NCI-H2081 (cell line): ENCODE measurements at regions not wholly inside any gene's neighbourhood (a gene's known extent, or its start where the extent isn't known, plus 50 kb on each side); places are given as distances from the start of the nearest gene placed in this dataset.

Experiments used
- DNase-seq, 2 experiments: peaks; one replicate each; lab custom pipeline; 2025; lab: John Stamatoyannopoulos, UW

DNA sequence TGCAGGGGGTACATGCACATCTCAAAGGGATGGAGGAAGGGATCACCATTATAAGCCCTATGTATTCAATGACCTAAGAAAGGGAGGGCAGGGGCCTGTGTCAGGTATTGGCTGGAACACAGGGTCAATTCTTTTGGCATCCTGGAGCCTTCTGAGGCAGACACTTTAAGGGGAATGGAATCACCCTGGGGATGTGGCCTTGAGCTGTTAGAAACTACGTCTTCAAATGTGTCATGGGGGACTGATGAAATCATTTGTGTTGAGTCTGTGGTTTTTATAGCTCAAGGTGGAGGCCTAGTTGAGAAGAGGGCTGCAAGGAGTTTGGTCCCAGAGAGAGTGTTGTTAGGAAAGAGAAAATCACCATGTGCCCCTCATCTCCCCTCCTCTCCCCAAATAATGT lies 206.1 kb upstream of the CELF2 start:
- no peak for DNase-seq

- DNase-seq = no peak
Observed at GRCh38 chr10:10813656-10814055, 204.0 kb upstream of the CELF2 start.

- no peak for DNase-seq
Observed at GRCh38 chr10:10814069-10814468, 203.6 kb upstream of the CELF2 start.

GRCh38 chr10:10816447-10816846 lies 201.2 kb upstream of the CELF2 start:
- no peak for DNase-seq

- no peak for DNase-seq
Observed at GRCh38 chr10:10817609-10818008, 200.1 kb upstream of the CELF2 start.

GRCh38 chr10:10818082-10818481 lies 199.6 kb upstream of the CELF2 start:
- no peak for DNase-seq

- no peak for DNase-seq
Observed at GRCh38 chr10:10819206-10819856, 198.3 kb upstream of the CELF2 start.

DNA sequence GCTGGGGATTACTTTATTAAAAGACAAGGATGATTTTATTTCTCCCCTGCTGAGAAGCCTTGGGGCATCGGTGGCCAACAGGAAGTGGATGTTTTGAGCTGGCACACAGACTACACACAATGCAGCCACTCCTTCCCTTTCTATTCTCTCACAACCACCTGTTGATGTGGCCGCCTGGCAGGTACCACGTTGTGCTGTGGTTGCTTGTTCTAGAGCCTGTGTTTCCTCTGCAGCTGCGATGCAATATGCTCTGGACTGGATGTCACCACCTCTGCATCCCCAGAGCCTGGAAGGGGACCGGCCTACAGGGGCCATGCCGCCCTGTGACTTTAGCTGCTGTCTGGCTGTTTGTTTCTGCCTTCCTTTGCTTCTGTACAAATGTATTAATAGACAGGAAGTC lies 195.7 kb upstream of the CELF2 start:
- DNase-seq = peak in 1 of 2 experiments; percentile 1

DNA sequence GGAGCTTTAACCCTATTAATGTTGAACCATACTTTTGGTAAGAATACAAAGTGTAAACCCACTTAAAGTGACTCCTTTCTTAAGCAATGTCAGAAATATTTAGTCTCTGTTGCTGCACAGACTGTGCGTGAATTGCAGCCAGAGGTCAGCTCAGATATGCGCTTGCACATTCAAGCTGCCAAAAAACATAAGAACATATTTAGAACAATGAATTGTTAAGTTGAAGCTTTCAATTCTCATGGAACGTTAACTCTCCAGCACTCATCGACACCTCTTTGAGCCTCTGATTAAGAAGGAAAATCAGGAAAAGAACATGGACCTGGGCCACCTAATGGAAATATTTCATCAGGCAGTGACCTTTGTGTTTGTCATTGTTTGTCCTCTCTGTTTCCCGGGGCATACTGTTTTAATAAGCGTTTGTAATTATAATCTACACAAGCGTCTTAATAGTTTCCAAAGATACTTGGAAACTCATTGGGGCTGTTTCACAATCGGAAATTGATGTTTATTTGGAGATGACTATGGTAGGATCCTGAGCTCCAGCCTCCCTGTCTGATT lies 193.0 kb upstream of the CELF2 start:
- no peak for DNase-seq

- DNase-seq = no peak
Observed at GRCh38 chr10:10826125-10826524, 191.5 kb upstream of the CELF2 start.

- no peak for DNase-seq
Observed at GRCh38 chr10:10828623-10829022, 189.0 kb upstream of the CELF2 start.

GRCh38 chr10:10829576-10829975 lies 188.1 kb upstream of the CELF2 start:
- no peak for DNase-seq

DNA sequence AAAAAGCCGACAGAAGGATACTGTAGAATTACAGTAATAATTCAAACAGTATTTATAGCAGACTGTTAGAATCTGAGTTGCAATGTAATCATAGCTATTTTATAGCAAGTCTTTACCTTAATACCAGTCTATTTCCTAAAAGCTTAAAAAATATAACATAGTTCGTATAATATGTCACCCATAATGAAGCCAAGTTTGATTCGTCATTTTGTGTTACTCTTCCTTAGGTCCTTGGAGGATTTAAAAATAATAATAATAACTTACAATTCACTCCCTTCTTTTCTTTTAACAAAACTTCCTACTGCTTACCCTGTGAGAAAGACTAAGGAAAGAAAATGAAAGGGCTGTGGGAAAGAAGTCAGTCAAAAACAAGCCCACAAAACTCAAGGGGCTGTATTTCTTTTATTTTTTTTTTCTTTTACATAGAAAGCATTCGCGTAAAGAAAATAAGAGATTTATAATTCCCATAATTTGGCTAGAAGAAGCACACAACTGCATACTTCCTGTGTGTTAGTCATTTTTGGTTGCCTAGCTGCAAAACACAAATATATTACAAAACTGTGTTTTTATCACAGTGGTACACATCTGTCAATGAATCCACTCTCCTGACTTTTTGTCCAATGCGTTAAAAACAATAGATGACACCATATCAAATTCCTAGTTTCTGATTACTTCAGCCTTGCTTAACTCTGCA lies 187.2 kb upstream of the CELF2 start:
- DNase-seq = no peak

DNA sequence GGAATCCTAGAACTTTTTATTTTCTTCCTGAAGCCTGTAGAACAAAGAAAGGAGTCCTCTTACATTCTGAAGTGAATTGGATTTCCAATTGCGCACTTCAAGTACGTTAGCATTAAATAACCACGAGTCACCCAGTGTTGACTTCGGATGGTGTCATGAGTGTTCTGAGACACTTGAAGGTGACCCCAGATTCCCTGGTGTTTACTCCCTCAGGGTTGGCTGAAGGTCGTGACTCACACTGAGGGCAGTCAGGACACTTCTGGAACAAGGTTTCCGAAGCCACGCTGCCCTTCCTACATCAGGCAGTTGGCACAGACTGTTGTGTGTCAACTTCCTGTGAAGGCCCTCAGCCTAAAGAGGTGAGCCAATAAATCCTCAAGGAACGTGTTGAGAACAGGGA lies 186.6 kb upstream of the CELF2 start:
- no peak for DNase-seq

DNA sequence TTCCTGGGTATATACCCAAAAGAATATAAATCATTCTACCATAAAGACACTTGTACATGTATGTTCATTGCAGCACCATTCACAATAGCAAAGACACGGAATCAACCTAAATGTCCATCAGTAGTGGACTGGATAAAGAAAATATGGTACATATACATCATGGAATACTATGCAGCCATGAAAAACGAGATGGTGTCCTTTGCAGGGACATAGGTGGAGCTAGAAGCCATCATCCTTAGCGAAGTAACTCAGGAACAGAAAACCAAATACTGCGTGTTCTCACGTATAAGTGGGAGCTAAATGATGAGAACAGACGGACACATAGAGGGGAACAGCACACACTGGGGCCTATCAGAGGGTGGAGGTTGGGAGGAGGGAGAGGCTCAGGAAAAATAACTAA lies 183.7 kb upstream of the CELF2 start:
- no peak for DNase-seq

GRCh38 chr10:10844251-10844650 lies 173.4 kb upstream of the CELF2 start:
- DNase-seq = no peak

- no peak for DNase-seq
Observed at GRCh38 chr10:10845185-10845584, 172.5 kb upstream of the CELF2 start.

- no peak for DNase-seq
Observed at GRCh38 chr10:10845826-10846503, 171.7 kb upstream of the CELF2 start.

DNA sequence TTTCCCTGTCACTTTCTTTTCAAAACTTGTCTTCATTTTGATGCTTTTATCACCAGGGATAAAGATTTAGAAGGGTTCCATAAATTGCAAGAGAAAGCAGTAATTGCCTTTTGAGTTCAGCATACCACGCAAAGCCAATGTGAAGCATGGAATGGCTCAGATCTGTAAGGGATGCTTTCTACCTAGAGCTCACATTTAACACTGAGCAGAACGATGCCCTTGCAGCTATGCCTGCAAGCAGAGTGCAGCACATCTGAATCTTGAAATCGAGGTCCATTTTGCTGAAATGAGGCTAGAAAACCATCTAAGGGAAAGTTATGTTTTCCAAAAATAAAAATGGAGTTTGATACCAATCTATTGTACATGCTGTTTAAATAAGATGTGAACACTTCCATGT lies 171.2 kb upstream of the CELF2 start:
- DNase-seq = no peak

DNA sequence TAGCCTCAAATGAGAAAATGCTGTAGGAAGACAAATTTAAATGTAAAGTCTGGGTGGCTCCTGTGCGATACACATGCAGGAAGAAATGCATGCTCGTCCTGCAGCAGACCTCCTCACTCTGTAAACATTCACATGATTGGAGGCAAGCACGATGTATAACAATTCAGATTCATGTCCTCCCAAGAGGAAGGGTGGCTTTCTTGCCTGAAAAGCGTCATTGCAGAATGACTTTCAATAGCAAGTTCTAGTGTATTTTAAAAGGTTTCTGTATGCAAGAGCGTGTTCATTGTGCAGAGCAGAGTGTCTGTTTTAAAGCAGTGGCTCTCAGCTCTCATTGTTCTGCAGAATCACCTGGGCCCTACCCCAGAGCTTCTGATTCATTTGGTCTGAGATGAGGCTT lies 170.3 kb upstream of the CELF2 start:
- DNase-seq = no peak

DNA sequence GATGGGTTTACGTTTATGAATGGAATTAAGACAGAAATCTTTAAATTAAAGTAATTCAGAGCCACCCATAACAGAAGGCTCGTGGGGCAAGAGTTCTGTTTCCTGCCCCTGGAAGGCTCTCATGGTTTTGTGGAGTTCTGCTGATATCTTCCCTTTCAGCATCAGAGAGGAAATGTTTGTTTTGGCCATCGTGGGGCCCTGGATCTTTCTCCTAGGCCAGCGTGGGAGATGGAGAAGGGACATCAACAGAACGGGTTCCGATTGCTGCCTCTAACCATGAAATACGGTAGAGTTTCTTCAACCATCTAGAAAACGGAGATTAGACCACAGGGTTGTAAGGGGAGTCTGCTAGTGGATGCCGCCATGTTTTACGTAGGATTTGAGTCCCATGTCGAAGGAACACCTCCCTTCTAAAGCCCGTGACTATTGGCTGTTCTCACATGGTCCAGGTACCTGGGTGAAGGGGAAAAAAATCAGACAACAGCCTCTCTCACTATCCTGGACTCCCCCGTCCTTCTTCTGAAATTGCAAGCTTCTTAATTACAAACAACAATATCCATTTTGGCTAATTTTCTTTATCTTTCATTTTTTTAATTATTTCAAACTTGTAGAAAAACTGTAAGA lies 169.1 kb upstream of the CELF2 start:
- DNase-seq = no peak

GRCh38 chr10:10849306-10849705 lies 168.4 kb upstream of the CELF2 start:
- no peak for DNase-seq

- no peak for DNase-seq
Observed at GRCh38 chr10:10850214-10850613, 167.5 kb upstream of the CELF2 start.
